IPS-18c (cell line): ENCODE measurements at regions not wholly inside any gene's neighbourhood (a gene's known extent, or its start where the extent isn't known, plus 50 kb on each side); places are given as distances from the start of the nearest gene placed in this dataset.
"Not testable (repeated sequence)": the region's sequence is repeated elsewhere in the genome, so short reads cannot be mapped to it uniquely, and the experiment has no call there.

Experiments used
- H3K4me3 ChIP-seq: 2 replicates; pipeline ENCODE4 v1.7.0; 2013; ENCODE audit warnings: low read depth, mild to moderate bottlenecking, low read length, moderate library complexity; ENCODE audit not compliant: insufficient read depth
- H3K9me3 ChIP-seq: one replicate; pipeline ENCODE4 v1.6.1; 2013; ENCODE audit warnings: mild to moderate bottlenecking, low read length, moderate library complexity; ENCODE audit not compliant: control insufficient read depth, insufficient read depth

DNA sequence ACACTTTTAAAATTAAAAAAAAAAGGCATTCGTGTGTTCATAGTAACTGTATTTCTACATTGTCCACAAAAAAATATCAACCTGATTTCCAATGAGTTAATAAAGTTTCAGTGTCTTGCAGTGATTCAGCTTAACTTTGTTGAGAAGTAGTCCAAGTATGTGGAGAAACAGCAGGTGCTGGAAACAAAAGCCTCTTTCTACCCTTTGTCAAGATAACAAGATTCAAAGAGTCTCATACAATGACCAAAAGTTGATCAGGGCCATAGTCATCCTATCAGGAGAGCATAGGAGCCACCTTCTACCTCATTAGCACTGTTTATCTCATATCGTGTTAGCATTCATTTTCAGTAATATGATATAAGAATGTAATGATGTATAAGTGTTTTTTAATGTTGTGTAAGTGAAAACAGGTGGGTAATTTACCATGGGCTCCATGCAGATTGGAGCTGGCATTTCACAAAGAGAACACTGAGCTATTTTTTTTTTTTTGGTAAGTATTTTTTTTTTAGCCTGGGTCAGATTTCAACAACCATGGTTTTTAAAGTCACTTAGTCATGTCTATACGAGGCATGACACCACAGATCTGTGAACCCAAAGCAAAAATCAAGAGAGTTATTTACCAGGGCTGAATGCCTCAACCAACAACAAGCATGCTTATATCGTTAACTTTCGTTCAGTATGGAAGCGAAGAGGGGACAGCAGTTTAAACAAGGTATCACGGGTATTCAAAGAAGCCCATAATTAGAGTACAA, 165.0 kb upstream of the ZNF521 start:
- H3K4me3 ChIP-seq, result no peak overlapping the region
- no peaks in the 10 kb centered on the region for H3K9me3 ChIP-seq

DNA sequence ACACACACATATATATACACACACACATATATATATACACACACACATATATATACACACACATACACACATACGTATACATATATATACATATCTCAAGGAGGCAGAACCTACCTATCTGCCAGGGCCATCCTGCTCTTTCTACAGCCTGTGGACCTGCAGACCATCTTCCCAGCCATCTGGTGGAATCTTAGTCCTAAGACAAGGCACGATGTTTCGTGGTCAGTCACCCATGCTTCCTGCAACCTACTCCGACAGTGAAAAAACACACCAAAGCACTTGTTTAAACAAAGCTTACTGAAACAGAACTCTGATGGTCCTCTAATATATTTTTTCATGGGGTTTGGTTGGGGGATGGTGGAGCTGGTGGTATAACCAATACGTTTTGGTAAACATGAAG, 164.2 kb upstream of the ZNF521 start:
- Histone ChIP-seq H3K9me3 (no peaks in the 10 kb centered on the region), H3K4me3 (no peak overlapping the region)

DNA sequence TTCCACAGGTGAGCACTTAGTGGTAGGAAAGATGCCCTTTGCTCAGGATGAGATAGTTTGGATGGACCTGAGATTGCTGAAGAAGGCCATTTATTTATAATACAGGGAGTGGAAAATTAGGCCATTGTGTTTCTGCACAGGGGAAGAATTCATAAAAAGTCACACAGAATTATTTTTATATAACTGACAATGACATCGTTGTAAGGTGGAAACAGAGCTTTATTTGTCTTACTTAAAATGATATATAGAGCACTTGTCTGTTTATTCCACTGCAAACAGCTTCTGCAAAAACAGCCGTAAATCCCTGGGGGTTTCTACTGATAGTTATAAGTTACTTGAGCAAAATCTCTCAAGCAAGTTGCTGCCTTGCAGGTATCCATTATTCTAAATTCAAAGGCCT, 158.1 kb upstream of the ZNF521 start:
- Histone ChIP-seq H3K4me3 (no peak overlapping the region), H3K9me3 (no peaks in the 10 kb centered on the region)

DNA sequence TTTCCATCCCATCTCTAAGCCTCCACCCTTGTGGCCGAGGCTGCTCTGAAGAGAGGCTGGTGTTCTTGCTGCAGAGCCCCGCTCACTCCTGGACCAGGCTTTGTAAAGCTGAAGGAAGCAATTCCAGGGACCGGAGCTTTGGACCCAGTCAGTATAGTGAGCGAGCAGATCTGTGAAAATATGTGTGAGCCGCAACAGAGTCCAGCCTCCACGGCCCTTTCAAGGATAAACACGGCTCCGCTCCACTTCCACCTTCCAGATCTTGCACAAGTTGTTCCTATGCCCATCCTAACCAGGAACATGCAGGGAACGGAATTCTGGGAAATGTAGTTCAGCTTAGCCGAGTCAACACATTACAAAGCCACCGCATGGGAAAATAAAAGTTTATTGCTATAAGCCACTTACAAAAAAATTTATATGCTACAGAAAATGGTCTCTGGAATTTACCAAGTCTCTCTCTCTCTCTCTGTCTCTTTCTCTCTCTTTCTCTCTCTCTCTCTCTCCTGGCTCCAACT, 151.7 kb upstream of the ZNF521 start:
- Histone ChIP-seq H3K4me3 (peak overlapping the region; percentile 48; the same call in 1 of the 2 replicates), H3K9me3 (no peaks in the 10 kb centered on the region)

DNA sequence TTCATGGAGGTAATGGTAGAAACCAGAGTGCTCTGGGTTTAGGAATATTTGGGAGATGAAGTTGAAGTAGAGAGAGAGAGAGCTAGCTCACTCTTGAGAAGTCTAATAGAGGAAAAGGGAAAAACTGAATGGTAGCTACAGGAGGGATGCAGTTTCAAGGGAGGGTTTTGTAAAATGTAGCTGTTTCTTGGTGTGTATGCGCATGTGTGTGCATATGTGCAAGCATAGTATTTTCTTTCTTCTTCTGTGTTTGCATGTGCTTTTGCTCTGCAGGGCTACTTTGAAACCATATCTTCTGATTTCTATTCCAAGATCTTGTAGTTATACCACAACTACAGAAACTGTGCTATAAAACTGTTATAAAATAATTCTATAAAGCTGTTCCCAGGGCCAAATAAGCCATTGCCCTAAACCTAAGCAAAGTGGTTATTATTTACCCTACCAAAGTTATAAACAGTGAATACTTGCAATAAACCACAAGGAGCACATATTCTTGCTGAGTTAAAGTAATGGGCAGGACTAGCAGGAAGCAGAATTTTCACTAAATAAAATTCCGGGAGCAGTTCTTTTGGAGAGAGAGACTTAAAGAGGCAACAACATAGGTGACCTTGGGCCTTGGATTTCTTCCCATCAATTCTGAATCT, 145.3 kb upstream of the ZNF521 start:
- H3K9me3 ChIP-seq, result no peaks in the 10 kb centered on the region
- no peak overlapping the region for H3K4me3 ChIP-seq

DNA sequence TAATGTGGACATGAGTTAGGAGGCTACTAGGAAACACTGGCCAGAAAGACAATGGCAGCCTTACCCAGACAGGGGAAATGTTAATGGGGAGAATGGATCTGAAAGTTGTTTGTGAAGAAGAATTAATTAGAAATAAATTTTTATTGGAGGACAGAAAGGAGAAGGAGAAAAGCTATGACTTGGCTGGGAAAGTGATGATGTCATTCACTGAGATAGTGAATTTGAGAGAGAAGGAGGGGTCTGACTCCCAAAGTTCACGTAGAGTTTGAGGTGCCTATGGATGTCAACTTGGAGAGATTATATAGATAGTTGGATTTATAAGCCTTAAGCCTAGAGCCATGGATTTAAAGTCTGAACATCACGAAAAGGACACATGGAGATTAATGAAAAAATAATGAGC, 144.6 kb upstream of the ZNF521 start:
- Histone ChIP-seq H3K4me3 (no peak overlapping the region), H3K9me3 (no peaks in the 10 kb centered on the region)

DNA sequence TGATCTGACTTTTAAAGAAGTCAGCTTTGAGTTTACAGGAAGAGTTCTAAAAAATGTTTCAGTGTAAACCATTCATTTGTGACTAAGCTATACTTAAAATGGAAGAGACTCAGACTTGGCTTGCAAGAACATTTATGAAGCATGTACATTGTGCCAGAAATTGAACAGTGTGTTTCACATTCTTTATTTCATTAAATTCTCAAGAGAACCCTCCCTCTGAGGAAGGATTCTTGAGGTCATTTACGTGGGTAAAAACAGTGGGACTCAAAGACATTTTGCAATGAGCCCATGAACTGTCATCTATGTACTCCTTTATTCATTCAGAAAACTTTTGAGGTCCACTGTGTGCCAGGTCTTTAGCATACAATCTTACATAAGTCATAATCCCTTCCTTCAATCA, 143.6 kb upstream of the ZNF521 start:
- H3K9me3 ChIP-seq, result no peaks in the 10 kb centered on the region

DNA sequence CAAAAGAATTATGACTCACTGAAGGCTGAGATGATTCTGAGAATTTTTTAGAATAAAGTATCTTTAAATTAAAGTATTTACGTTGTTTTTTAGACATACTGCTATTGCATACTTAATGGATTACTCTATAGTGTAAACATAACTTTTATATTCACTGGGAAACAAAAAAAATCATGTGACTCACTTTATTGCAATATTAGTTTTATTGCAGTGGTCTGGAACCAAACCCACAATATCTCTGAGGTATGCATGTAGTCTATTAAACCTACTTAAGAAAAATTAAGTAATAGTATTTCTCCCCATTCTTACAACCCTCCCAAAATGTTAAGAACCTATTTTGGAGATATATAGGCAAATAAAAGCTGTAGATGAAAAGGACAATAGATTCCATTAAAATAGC, 142.9 kb upstream of the ZNF521 start:
- H3K9me3 ChIP-seq, result no peaks in the 10 kb centered on the region
- no peak overlapping the region for H3K4me3 ChIP-seq

More for the DNA sequence above, 143.6 kb upstream of the ZNF521 start:
- H3K4me3 ChIP-seq, result no peak overlapping the region

DNA sequence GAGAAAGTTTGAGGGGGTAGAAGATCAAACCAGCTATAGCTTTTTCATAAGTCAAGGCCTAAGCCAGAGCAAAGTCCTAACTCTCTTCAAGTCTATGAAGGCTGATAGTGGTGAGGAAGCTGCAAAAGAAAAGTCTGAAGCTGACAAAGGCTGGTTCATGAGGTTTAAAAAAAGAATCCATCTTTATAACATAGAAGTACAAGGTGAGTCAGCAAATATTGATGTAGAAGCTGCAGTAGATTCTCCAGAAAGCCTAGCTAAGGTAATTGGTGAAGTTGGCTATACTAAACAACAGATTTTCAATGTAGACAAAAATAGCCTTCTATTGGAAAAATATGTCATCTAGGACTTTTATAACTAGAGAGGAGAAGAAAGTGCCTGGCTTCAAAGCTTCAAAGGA, 141.4 kb upstream of the ZNF521 start:
- Histone ChIP-seq H3K9me3 (no peaks in the 10 kb centered on the region), H3K4me3 (no peak overlapping the region)

DNA sequence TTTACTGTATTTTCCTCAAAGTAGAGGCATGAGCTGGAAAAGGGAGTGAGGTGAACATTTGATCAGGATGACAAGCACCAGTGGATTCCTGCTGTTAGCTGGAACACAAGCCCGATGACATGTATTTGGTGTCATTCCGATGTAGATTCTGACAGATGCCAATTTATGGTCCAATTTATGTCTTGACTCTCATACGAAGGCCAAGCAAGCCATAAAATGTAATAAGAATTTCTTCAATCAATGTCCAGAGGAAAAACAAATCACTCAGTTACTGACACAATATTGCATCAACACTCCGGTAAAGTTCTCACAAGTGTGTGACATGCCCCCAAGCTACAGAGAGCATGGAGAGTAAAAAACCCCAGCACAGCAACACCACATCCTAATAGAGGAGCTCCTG, 138.3 kb upstream of the ZNF521 start:
- H3K4me3 ChIP-seq, result no peak overlapping the region
- H3K9me3 ChIP-seq, result no peaks in the 10 kb centered on the region

DNA sequence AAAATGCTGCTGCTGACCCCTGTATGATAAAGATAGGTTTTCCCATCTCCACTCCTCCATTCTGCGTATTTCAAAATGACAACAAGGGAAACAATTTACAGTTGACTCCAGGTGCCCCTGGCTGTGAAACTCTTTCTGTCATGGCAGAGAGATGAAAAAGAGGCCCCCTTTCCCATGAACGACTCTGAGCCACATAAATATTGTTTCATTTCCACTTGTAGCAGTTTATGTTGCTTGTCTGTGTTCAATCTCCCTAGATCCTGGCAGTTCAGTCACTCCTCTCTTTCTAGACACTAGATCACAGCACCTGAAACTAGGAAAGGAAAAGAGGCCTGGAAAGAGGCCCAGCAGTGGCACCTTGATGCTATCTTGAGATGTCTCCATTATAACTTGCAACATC, 121.0 kb upstream of the ZNF521 start:
- Histone ChIP-seq H3K4me3 (no peak overlapping the region), H3K9me3 (no peaks in the 10 kb centered on the region)

DNA sequence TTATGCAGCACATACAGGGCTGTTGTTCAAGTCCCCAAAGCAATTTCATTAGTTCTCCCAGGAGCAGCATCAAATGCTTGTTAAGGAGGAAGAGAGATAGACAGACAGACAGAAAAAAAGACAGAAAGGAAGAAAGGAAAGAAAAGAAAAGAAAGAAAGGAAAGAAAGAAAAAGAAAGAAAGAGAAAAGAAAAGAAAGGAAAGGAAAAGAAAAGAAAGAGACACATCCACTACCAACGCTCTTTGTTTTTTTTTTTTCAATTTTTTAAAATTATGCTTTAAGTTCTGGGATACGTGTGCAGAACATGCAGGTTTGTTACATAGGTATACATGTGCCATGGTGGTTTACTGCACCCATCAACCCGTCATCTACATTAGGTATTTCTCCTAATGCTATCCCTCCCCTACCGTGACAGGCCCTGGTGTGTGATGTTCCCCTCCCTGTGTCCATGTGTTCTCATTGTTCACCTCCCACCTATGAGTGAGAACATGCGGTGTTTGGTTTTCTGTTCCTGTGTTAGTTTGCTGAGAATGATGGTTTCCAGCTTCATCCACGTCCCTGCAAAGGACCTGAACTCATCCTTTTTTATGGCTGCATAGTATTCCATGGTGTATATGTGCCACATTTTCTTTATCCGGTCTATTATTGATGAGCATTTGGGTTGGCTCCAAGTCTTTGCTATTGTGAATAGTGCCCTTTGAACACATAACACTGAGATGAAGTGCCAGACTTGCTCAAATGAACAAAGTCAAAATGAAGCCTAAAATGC, 119.0 kb upstream of the ZNF521 start:
- not testable (repeated sequence) for H3K9me3 ChIP-seq, H3K4me3 ChIP-seq

DNA sequence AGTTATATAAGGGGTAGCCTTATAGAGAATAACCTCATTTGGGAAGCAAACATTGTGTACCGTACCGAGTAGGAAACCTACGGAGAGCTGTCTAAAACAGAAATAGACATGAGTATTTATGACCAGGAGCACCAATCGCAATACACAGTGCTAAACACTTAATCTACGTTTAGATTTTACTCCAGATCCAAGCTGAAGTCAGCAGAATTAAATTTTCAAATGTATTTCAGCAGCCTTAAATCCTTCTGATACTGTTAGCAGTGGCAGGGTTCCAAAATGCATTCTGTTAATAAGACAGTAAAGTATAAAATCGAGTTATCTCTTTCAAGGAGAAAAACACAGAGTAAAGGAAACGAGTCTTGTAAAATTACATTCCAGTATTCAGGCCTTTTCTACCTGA, 118.1 kb upstream of the ZNF521 start:
- no peaks in the 10 kb centered on the region for H3K9me3 ChIP-seq

DNA sequence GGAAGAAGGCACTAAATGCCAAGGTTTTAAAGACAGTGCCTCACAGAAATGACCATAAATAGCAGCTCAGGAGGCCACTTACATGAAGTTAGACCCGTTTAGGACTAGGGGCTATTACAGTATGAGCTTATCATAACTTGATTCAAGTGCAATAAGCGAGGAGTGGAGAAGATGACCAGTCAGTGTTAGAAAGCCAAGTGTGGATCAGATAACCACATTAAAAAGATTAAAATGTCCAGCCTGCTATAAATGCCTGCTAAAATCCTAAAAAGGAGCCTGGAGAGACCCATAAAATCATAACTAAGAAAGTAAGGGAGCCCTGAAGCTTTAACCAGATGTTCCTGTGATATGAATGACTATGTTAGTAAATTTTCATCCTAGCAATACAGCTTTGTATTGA, 117.5 kb upstream of the ZNF521 start:
- Histone ChIP-seq H3K4me3 (no peak overlapping the region), H3K9me3 (no peaks in the 10 kb centered on the region)

More for the DNA sequence above, 118.1 kb upstream of the ZNF521 start:
- no peak overlapping the region for H3K4me3 ChIP-seq

DNA sequence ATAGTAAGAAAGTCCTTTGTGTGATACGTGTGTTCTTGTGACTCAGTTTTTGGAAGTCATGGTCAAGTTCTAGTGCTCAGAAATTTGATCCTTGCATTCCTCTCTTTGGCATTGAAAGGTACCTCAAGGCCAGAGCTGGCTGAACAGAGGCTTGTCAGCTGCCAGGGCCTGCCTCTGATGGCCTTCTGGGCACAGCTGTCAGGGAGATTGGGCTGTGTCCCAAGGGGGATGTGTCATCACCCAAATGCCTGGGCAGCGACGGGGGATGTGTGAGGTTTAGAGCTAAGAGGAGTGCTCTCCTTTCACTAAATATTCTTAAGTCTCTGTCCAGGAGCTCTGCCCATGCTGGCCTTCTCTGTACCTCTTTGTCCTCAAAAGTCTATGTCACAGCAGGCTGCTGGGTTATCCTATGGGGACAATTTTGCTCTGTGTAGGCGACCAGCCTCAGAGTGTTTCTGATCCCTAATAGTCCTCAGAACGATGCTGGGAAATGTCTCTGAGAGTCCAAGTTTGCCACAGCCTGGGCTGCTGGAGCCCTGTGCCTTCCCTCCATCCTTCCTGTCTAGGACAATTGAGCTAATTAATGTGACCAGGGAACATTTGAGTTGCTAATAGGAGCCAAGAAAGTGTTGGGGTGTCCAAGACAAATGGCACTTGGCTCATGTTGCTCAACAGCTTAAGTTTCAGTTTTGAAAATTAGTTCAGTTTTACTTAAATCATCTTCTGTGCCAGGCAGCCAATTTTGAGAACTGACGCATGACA, 115.4 kb upstream of the ZNF521 start:
- Histone ChIP-seq H3K9me3 (no peaks in the 10 kb centered on the region), H3K4me3 (no peak overlapping the region; the same call in 1 of the 2 replicates)

DNA sequence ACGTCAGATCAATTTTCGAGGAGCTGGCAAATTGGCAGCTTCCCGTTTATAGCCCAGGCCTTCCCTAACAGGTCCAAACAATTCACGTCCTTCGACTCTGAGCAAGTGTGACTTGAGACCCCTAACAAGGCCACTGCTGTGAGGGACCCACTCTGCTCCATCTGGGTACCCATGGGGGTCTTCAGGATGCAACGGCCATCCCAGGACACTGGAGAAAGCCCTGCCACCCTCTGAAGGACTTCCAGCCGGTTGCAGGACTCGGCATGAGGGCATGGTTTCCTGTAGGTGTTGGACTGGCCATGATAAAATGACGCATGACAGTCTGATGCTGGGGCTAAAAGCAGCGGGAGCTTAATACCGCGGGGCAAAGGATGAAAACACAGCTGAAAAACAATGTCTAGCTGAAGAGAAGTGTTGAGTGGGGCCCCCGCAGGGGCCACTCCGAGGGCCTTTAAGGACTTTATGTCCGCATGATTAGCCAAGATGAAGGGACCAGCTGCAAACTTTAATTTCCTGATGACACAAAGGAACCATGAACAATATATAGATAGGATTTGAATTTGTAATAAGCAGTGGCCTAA, 113.3 kb upstream of the ZNF521 start:
- Histone ChIP-seq H3K9me3 (no peaks in the 10 kb centered on the region), H3K4me3 (no peak overlapping the region)

DNA sequence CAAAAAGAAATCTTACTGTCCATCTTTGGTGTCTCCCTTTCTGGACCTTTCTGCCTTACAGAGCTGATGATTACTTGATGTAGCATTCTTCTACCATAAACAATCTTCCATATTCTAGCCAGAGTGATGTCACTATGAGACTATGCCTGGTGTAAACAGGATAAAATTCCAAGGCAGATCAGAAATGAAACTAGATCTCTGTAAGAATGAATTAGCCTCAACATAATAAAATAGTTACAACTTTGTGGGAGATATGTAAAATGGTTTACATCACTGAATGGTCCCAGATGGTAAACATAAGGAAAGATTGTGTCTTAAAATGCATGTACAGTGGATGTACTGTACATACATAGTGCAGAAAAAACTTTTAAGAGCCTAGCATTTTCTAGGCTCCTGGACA, 112.3 kb upstream of the ZNF521 start:
- no peaks in the 10 kb centered on the region for H3K9me3 ChIP-seq
- H3K4me3 ChIP-seq, result no peak overlapping the region
